SK-N-SH (cell line): ENCODE measurements at regions not wholly inside any gene's neighbourhood (a gene's known extent, or its start where the extent isn't known, plus 50 kb on each side); places are given as distances from the start of the nearest gene placed in this dataset.

ENCODE experiments used
- CTCF ChIA-PET: fragments of 300-600, 350-600 bp; formaldehyde crosslinking; extraction: SDS; loops from one replicate; lab custom pipeline; 2021; lab: Yijun Ruan, JAX
- POLR2A ChIA-PET: fragments of 350-600 bp; sonication (Branson Sonifier 250); formaldehyde crosslinking; extraction: SDS; loops from one replicate; lab custom pipeline; 2020; ENCODE audit warnings: antibody characterized with exemption, inconsistent platforms; lab: Yijun Ruan, JAX
- DNase-seq: peaks from one replicate; pipeline ENCODE4 v3.0.0; 2012
- H2AFZ ChIP-seq: fragments of 200-600 bp; sonication (generic); 2 replicates; pipeline ENCODE4 v1.8.1; 2016; ENCODE audit warnings: antibody characterized with exemption, mild to moderate bottlenecking, low read depth
- H3F3A ChIP-seq: fragments of 200-600 bp; sonication (generic); replicated peaks from 2 replicates; pipeline ENCODE3; 2016; ENCODE audit warnings: antibody characterized with exemption, mild to moderate bottlenecking; ENCODE audit not compliant: insufficient read depth
- H3K27ac ChIP-seq, 2 experiments: fragments of 200-500 bp in 1 of 2; fragments of 200-600 bp in 1 of 2; sonication (Bioruptor generic) in 1 of 2; sonication (generic), shearing (Covaris generic) in 1 of 2; 2 replicates each; pipeline versions ENCODE4 v1.5.1 to v1.6.1; 2014 to 2016; ENCODE audit warnings: low read depth in 2 of 2, inconsistent platforms in 1 of 2, low read length in 1 of 2, mild to moderate bottlenecking in 1 of 2, mixed read lengths in 1 of 2
- H3K27me3 ChIP-seq: fragments of 200-600 bp; sonication (generic), shearing (Covaris generic); 2 replicates; pipeline ENCODE4 v1.6.1; 2016; ENCODE audit warnings: mixed run types; ENCODE audit not compliant: insufficient read depth
- H3K36me3 ChIP-seq, 2 experiments: fragments of 200-500 bp in 1 of 2; fragments of 200-600 bp in 1 of 2; sonication (Bioruptor generic) in 1 of 2; sonication (generic) in 1 of 2; replicated peaks in 1 of 2; 2 replicates each; pipeline versions ENCODE3 to v1.5.1; 2014 to 2016; ENCODE audit warnings: low read length in 1 of 2, mild to moderate bottlenecking in 1 of 2; ENCODE audit not compliant: insufficient read depth in 2 of 2, control insufficient read depth in 1 of 2
- H3K4me1 ChIP-seq, 2 experiments: fragments of 200-500 bp in 1 of 2; fragments of 200-600 bp in 1 of 2; sonication (Bioruptor generic) in 1 of 2; sonication (generic), shearing (Covaris generic) in 1 of 2; 2 replicates each; pipeline versions ENCODE4 v1.5.1 to v1.6.1; 2014 to 2016; ENCODE audit warnings: low read depth in 1 of 2, low read length in 1 of 2, mixed run types in 1 of 2; ENCODE audit not compliant: insufficient read depth in 2 of 2, control insufficient read depth in 1 of 2
- H3K4me2 ChIP-seq: fragments of 200-600 bp; sonication (generic), shearing (Covaris generic); 2 replicates; pipeline ENCODE4 v1.6.1; 2017; ENCODE audit warnings: mixed run types
- H3K4me3 ChIP-seq, 2 experiments: fragments of 200-500 bp in 1 of 2; fragments of 200-600 bp in 1 of 2; sonication (Bioruptor generic) in 1 of 2; sonication (generic), shearing (Covaris generic) in 1 of 2; 2 replicates each; pipeline versions ENCODE4 v1.5.1 to v1.8.1; 2014 to 2016; ENCODE audit warnings: low read depth in 2 of 2, inconsistent platforms in 1 of 2, low read length in 1 of 2, mild to moderate bottlenecking in 1 of 2, mixed read lengths in 1 of 2, moderate library complexity in 1 of 2
- H3K79me2 ChIP-seq: fragments of 200-600 bp; sonication (generic); 2 replicates; pipeline ENCODE4 v1.8.1; 2017; ENCODE audit warnings: mild to moderate bottlenecking; ENCODE audit not compliant: insufficient read depth
- H3K9ac ChIP-seq: fragments of 200-600 bp; sonication (generic); 2 replicates; pipeline ENCODE4 v1.6.1; 2017; ENCODE audit warnings: mixed run types
- H3K9me2 ChIP-seq: fragments of 200-600 bp; sonication (generic); 2 replicates; pipeline ENCODE4 v1.6.1; 2017; ENCODE audit warnings: mixed run types
- H3K9me3 ChIP-seq: fragments of 200-600 bp; sonication (generic); 2 replicates; pipeline ENCODE4 v1.6.1; 2017; ENCODE audit warnings: mixed run types, mild to moderate bottlenecking, moderate library complexity
- H4K20me1 ChIP-seq: fragments of 200-600 bp; sonication (generic); 2 replicates; pipeline ENCODE4 v1.6.1; 2017; ENCODE audit warnings: mild to moderate bottlenecking, mixed run types; ENCODE audit not compliant: insufficient read depth
- CHD2 ChIP-seq: fragments of 150-350 bp; IDR thresholded peaks from 2 replicates; pipeline ENCODE4 v1.6.1; 2018; ENCODE audit warnings: low read length; ENCODE audit not compliant: partially characterized antibody
- FOXJ3 ChIP-seq: sonication (generic); formaldehyde crosslinking; IDR thresholded peaks from 2 replicates; pipeline ENCODE4 v1.5.1; 2020; ENCODE audit warnings: mild to moderate bottlenecking, missing genetic modification reagents
- IRF3 ChIP-seq: fragments of 150-350 bp; IDR thresholded peaks from 2 replicates; pipeline ENCODE4 v1.6.1; 2016; ENCODE audit warnings: mild to moderate bottlenecking, low read depth, low read length
- SMC3 ChIP-seq: IDR thresholded peaks from 2 replicates; pipeline ENCODE4 v1.6.1; 2012; ENCODE audit warnings: low read depth, low read length, improper control_type of control experiment
- USF1 ChIP-seq: IDR thresholded peaks from 2 replicates; pipeline ENCODE4 v1.4.0; 2012; ENCODE audit warnings: low read depth, borderline replicate concordance
- USF2 ChIP-seq: fragments of 150-350 bp; IDR thresholded peaks from 2 replicates; pipeline ENCODE4 v1.6.1; 2017; ENCODE audit warnings: antibody characterized with exemption, low read length, low read depth, borderline replicate concordance
- WGBS: methylation state at CpG from one replicate; pipeline ENCODE4 v1.1.6; 2017; ENCODE audit warnings: low lambda C conversion rate; 5-methylcytosine and 5-hydroxymethylcytosine counted together
- TF ChIP-seq, protein P1 (sequence below): IDR thresholded peaks from 2 replicates; pipeline ENCODE4 v1.6.1; 2012; ENCODE audit warnings: mild to moderate bottlenecking, low read depth, low read length, moderate library complexity

- TF ChIP-seq USF2 (no peak), SMC3 (no peak)
- TF ChIP-seq, protein P1, sequence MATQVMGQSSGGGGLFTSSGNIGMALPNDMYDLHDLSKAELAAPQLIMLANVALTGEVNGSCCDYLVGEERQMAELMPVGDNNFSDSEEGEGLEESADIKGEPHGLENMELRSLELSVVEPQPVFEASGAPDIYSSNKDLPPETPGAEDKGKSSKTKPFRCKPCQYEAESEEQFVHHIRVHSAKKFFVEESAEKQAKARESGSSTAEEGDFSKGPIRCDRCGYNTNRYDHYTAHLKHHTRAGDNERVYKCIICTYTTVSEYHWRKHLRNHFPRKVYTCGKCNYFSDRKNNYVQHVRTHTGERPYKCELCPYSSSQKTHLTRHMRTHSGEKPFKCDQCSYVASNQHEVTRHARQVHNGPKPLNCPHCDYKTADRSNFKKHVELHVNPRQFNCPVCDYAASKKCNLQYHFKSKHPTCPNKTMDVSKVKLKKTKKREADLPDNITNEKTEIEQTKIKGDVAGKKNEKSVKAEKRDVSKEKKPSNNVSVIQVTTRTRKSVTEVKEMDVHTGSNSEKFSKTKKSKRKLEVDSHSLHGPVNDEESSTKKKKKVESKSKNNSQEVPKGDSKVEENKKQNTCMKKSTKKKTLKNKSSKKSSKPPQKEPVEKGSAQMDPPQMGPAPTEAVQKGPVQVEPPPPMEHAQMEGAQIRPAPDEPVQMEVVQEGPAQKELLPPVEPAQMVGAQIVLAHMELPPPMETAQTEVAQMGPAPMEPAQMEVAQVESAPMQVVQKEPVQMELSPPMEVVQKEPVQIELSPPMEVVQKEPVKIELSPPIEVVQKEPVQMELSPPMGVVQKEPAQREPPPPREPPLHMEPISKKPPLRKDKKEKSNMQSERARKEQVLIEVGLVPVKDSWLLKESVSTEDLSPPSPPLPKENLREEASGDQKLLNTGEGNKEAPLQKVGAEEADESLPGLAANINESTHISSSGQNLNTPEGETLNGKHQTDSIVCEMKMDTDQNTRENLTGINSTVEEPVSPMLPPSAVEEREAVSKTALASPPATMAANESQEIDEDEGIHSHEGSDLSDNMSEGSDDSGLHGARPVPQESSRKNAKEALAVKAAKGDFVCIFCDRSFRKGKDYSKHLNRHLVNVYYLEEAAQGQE, result no peak
These were observed 1085.3 kb upstream of the PCDH10 start (continued) for GRCh38 chr4:132063829-132064228.

GRCh38 chr4:132065940-132066495 is 1083.1 kb upstream of the PCDH10 start:
- CTCF ChIA-PET, result no interaction called here
- Histone ChIP-seq H3K36me3 (no peaks in the 10 kb centered on the region), H3K4me2 (peak overlapping the region; percentile 59; the same call in 1 of the 2 replicates), H3K27me3 (no peaks in the 10 kb centered on the region), H4K20me1 (no peaks in the 10 kb centered on the region), H3K27ac (no peak overlapping the region), H3K4me3 (no peak overlapping the region), H3K9me3 (no peaks in the 10 kb centered on the region), H3K4me1 (no peaks in the 10 kb centered on the region; a peak in 2 of 4 replicates), H3K9ac (no peak overlapping the region), H3K9me2 (no peaks in the 10 kb centered on the region)
- POLR2A ChIA-PET, result no interaction called here
- no peak for DNase-seq
- TF ChIP-seq FOXJ3 (no peak), IRF3 (no peak), CHD2 (no peak), USF1 (no peak)
- TF ChIP-seq, all 33 proteins: peak for 0
- Histone ChIP-seq H2AFZ (no peak overlapping the region), H3K79me2 (no peaks in the 10 kb centered on the region), H3F3A (no peaks in the 10 kb centered on the region)
- 0% methylated on average over 2 of the region's 2 CpGs for WGBS
